ENCODE measurements at regions not wholly inside any gene's neighbourhood (a gene's known extent, or its start where the extent isn't known, plus 50 kb on each side); places are given as distances from the start of the nearest gene placed in this dataset.
"Not testable (repeated sequence)": the region's sequence is repeated elsewhere in the genome, so short reads cannot be mapped to it uniquely, and the experiment has no call there.

- DNase-seq: no peak
Observed at GRCh38 chr16:75837681-75838080, 111.4 kb upstream of the CPHXL start.

- no peak for DNase-seq
Observed at GRCh38 chr16:75841517-75841916, 115.2 kb upstream of the CPHXL start.

- no peak for DNase-seq
Observed at GRCh38 chr16:75847172-75847571, 120.9 kb upstream of the CPHXL start.

GRCh38 chr16:75854152-75854551 lies 127.9 kb upstream of the CPHXL start:
- no peak for DNase-seq

GRCh38 chr16:75860326-75861053 lies 134.2 kb upstream of the CPHXL start:
- DNase-seq: no peak

- DNase-seq: no peak
Observed at GRCh38 chr16:75861311-75862097, 135.2 kb upstream of the CPHXL start.

- no peak for DNase-seq
Observed at GRCh38 chr16:75862098-75862386, 135.8 kb upstream of the CPHXL start.

- no peak for DNase-seq
Observed at GRCh38 chr16:75864243-75864642, 138.0 kb upstream of the CPHXL start.

- DNase-seq: no peak
Observed at GRCh38 chr16:75865736-75866135, 139.4 kb upstream of the CPHXL start.

- no peak for DNase-seq
Observed at GRCh38 chr16:75868636-75869632, 142.6 kb upstream of the CPHXL start.

- not testable (repeated sequence) for DNase-seq
Observed at GRCh38 chr16:75881280-75881679, 155.0 kb upstream of the CPHXL start.

- DNase-seq: no peak
Observed at GRCh38 chr16:75899163-75899562, 172.9 kb upstream of the CPHXL start.

GRCh38 chr16:75908331-75909117 lies 182.2 kb upstream of the CPHXL start:
- DNase-seq: no peak

- no peak for DNase-seq
Observed at GRCh38 chr16:75909746-75910145, 183.5 kb upstream of the CPHXL start.

GRCh38 chr16:75911896-75912295 lies 185.6 kb upstream of the CPHXL start:
- DNase-seq: no peak

- DNase-seq: no peak
Observed at GRCh38 chr16:75913958-75914357, 187.7 kb upstream of the CPHXL start.

GRCh38 chr16:75916451-75916850 lies 190.2 kb upstream of the CPHXL start:
- no peak for DNase-seq

- no peak for DNase-seq
Observed at GRCh38 chr16:75918109-75918508, 191.8 kb upstream of the CPHXL start.

- peak; percentile 41 for DNase-seq
Observed at GRCh38 chr16:75919664-75920063, 193.4 kb upstream of the CPHXL start.

- no peak for DNase-seq
Observed at GRCh38 chr16:75921281-75921680, 195.0 kb upstream of the CPHXL start.

GRCh38 chr16:75922250-75922649 lies 196.0 kb upstream of the CPHXL start:
- DNase-seq: no peak

- DNase-seq: peak; percentile 22
Observed at GRCh38 chr16:75924397-75924796, 198.1 kb upstream of the CPHXL start.

- DNase-seq: no peak
Observed at GRCh38 chr16:75927810-75928209, 201.5 kb upstream of the CPHXL start.

All from fibroblast of skin of right biceps (primary cell).